ENCODE measurements at regions not wholly inside any gene's neighbourhood (a gene's known extent, or its start where the extent isn't known, plus 50 kb on each side); places are given as distances from the start of the nearest gene placed in this dataset.

DNA sequence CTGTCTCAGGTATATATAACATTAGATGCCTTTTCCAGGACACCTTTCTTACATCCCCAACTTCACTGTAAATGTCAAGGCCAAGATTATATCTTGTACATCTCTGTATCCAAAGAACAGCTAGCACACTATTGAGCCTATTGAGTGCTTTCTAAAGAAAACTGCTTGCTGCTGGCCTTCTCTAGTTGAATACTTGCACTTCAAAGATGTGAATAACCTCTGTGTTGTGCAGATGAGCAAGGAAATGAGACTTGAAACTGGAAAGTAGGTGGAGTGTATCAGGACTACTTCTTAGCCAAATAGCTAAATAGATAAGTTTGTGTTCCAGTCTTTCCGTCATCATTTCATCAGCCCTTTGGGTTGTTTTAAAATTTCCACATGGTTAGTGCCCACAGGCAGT lies 704.4 kb upstream of the AMOT start:
- no peak for TF ChIP-seq POLR2A (IDR thresholded peaks at IDR 0.05)
- TF ChIP-seq POLR2AphosphoS5 (IDR thresholded peaks at IDR 0.05), result no peak
- TF ChIP-seq, protein P1, sequence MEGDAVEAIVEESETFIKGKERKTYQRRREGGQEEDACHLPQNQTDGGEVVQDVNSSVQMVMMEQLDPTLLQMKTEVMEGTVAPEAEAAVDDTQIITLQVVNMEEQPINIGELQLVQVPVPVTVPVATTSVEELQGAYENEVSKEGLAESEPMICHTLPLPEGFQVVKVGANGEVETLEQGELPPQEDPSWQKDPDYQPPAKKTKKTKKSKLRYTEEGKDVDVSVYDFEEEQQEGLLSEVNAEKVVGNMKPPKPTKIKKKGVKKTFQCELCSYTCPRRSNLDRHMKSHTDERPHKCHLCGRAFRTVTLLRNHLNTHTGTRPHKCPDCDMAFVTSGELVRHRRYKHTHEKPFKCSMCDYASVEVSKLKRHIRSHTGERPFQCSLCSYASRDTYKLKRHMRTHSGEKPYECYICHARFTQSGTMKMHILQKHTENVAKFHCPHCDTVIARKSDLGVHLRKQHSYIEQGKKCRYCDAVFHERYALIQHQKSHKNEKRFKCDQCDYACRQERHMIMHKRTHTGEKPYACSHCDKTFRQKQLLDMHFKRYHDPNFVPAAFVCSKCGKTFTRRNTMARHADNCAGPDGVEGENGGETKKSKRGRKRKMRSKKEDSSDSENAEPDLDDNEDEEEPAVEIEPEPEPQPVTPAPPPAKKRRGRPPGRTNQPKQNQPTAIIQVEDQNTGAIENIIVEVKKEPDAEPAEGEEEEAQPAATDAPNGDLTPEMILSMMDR (IDR thresholded peaks at IDR 0.05), result no peak
- no peak for TF ChIP-seq EP300 (IDR thresholded peaks at IDR 0.05)
